Osteocyte (in vitro differentiated cells): ENCODE measurements at regions not wholly inside any gene's neighbourhood (a gene's known extent, or its start where the extent isn't known, plus 50 kb on each side); places are given as distances from the start of the nearest gene placed in this dataset.

ENCODE experiments used
- DNase-seq: peaks from one replicate; pipeline ENCODE4 v3.0.0; 2021; ENCODE audit warnings: mixed read lengths; ENCODE audit not compliant: unreplicated experiment; ENCODE audit errors: extremely low spot score
- H3K27ac Mint-ChIP-seq: one replicate; pipeline ENCODE4 v1.8.0; 2021; ENCODE audit warnings: mild to moderate bottlenecking, mixed read lengths; ENCODE audit not compliant: unreplicated experiment
- H3K27me3 Mint-ChIP-seq: one replicate; pipeline ENCODE4 v1.8.0; 2021; ENCODE audit warnings: mixed read lengths; ENCODE audit not compliant: unreplicated experiment
- H3K36me3 Mint-ChIP-seq: one replicate; pipeline ENCODE4 v1.8.0; 2021; ENCODE audit warnings: mixed read lengths; ENCODE audit not compliant: unreplicated experiment
- H3K4me1 Mint-ChIP-seq: one replicate; pipeline ENCODE4 v1.8.0; 2021; ENCODE audit warnings: mixed read lengths; ENCODE audit not compliant: unreplicated experiment
- H3K4me3 Mint-ChIP-seq: one replicate; pipeline ENCODE4 v1.8.0; 2021; ENCODE audit warnings: mild to moderate bottlenecking, moderate library complexity, mixed read lengths; ENCODE audit not compliant: unreplicated experiment
- H3K9me3 Mint-ChIP-seq: one replicate; pipeline ENCODE4 v1.8.0; 2021; ENCODE audit warnings: mixed read lengths; ENCODE audit not compliant: unreplicated experiment
- CTCF ChIP-seq: fragments of 200-600 bp; sonication (generic); IDR thresholded peaks from 2 replicates; pipeline ENCODE4 v1.5.0; 2021; ENCODE audit warnings: antibody characterized with exemption, mild to moderate bottlenecking, moderate library complexity

DNA sequence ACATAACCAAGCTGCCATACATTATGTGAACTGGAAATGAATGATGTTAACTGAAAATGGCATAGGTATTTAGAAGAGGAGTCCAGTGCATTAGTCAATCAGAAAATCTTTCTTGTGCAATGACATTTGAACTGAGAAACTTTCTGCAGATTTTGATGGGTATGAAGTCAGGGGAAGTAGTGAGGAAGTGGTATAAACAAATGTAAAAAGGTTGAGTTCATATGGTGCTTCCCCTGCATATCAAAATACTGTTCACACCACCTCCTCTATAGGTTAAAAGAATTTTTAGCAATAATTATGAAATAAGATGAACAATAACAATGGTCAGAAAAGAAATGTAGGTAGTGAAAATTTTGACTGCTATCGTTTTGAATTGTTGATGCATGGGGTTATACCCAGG, 800.0 kb downstream of the SLITRK6 start:
- TF ChIP-seq CTCF, result no peak
- peaks cover 6% of the 10 kb centered on the region for H3K9me3 Mint-ChIP-seq

DNA sequence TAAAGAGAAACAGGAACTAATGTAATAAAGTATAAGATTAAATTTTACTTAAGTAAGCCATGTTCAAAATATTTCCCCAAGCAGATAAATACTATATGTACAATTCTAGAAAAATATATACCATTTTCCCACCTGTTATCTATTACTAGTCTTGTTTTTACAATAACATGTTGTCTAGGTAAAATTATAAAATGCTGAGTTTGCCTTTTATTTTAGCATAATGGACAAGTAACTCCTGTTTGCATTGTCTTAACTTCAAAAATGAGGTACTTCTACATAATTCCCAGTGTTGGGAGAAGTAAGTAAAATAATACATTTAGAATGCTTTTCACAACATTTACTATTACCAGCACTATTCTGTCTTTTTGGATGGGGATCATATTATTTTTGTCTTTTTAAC, 800.5 kb downstream of the SLITRK6 start:
- Mint-ChIP-seq H3K36me3 (no peaks in the 10 kb centered on the region), H3K27ac (peak overlapping the region; percentile 31), H3K4me1 (peaks cover 27% of the 10 kb centered on the region), H3K4me3 (no peak overlapping the region), H3K9me3 (peaks cover 6% of the 10 kb centered on the region), H3K27me3 (no peaks in the 10 kb centered on the region)
- no peak for DNase-seq
- no peak for TF ChIP-seq CTCF

More for the DNA sequence above, 800.0 kb downstream of the SLITRK6 start:
- Mint-ChIP-seq H3K4me3 (no peak overlapping the region), H3K27me3 (no peaks in the 10 kb centered on the region), H3K27ac (no peak overlapping the region), H3K36me3 (no peaks in the 10 kb centered on the region), H3K4me1 (peaks cover 27% of the 10 kb centered on the region)
- no peak for DNase-seq

- Mint-ChIP-seq H3K36me3 (no peaks in the 10 kb centered on the region), H3K27me3 (no peaks in the 10 kb centered on the region), H3K4me3 (no peak overlapping the region), H3K27ac (peak overlapping the region; percentile 31), H3K4me1 (peaks cover 27% of the 10 kb centered on the region), H3K9me3 (peaks cover 6% of the 10 kb centered on the region)
- TF ChIP-seq CTCF, result no peak
- no peak for DNase-seq
Measured at GRCh38 chr13:84997858-84998257, 801.4 kb downstream of the SLITRK6 start.

GRCh38 chr13:84994582-84994981, 804.6 kb downstream of the SLITRK6 start:
- no peaks in the 10 kb centered on the region for H3K36me3 Mint-ChIP-seq
- H3K27ac Mint-ChIP-seq, result no peak overlapping the region
- no peak overlapping the region for H3K4me3 Mint-ChIP-seq
- H3K27me3 Mint-ChIP-seq, result no peaks in the 10 kb centered on the region
- H3K9me3 Mint-ChIP-seq, result peaks cover 11% of the 10 kb centered on the region
- TF ChIP-seq CTCF, result no peak
- DNase-seq, result no peak
- H3K4me1 Mint-ChIP-seq, result peaks cover 27% of the 10 kb centered on the region

DNA sequence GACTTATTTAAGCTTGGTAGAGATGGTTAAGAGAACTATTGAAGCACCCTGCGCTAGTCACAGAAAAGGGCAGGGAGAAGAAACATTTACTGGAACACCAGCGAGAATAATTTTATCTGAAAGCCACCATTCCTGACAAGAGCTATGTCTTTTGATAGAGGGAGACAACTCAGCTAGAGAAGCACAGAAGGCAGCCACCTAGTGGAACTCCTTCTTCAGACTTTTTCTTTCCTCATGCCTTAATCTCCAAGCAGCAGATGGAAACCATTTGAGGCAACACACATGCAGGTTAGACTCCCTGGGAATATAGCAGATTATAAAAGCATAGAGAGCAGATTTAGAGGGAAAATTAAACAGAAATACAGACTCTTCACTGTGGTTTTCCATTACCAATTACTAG, 813.4 kb downstream of the SLITRK6 start:
- H3K4me1 Mint-ChIP-seq, result no peaks in the 10 kb centered on the region
- H3K9me3 Mint-ChIP-seq, result peaks cover 5% of the 10 kb centered on the region
- no peak for DNase-seq
- H3K27ac Mint-ChIP-seq, result no peak overlapping the region
- TF ChIP-seq CTCF, result no peak
- H3K4me3 Mint-ChIP-seq, result no peak overlapping the region
- no peaks in the 10 kb centered on the region for H3K36me3 Mint-ChIP-seq
- no peaks in the 10 kb centered on the region for H3K27me3 Mint-ChIP-seq
